ENCODE measurements at regions not wholly inside any gene's neighbourhood (a gene's known extent, or its start where the extent isn't known, plus 50 kb on each side); places are given as distances from the start of the nearest gene placed in this dataset.

- H4K91ac ChIP-seq (ENCODE audit: insufficient read length, low read depth, low read length), result no peak overlapping the region
- Mint-ChIP-seq H3K27ac (peak overlapping the region; percentile 85 to 96 (median 93)), H3K27me3 (ENCODE audit: low read depth) (peaks cover 7% of the 10 kb centered on the region), H3K4me1 (peaks cover 40 to 44% of the 10 kb centered on the region in 2 experiments), H3K4me3 (peak overlapping the region in 1 of 2 experiments; percentile 58; a peak in 2 of 5 replicates), H3K9me3 (no peaks in the 10 kb centered on the region), H3K36me3 (ENCODE audit: insufficient read depth in 1 of 3, low read depth in 3 of 3) (no peaks in the 10 kb centered on the region)
- H3K4me1 ChIP-seq (ENCODE audit: insufficient read depth, low read length), result peaks cover 3% of the 10 kb centered on the region; the same call in 1 of the 2 replicates
- H3K23me2 ChIP-seq (ENCODE audit: insufficient read length, low read depth, low read length, poor library complexity, severe bottlenecking), result no peaks in the 10 kb centered on the region
- H3K4me2 ChIP-seq (ENCODE audit: insufficient read depth, insufficient read length, low read length), result no peak overlapping the region
- H3K56ac ChIP-seq (ENCODE audit: insufficient read length, low read depth, low read length), result no peak overlapping the region
- H2BK15ac ChIP-seq (ENCODE audit: low read depth, low read length), result no peak overlapping the region
- H3K14ac ChIP-seq (ENCODE audit: insufficient read depth, low read length), result 0 out of 2 replicates have a peak overlapping the region, but pooled peaks have one; percentile 18
- WGBS (ENCODE audit: extremely low coverage, insufficient read length, low lambda C conversion rate), result no CpG with 5 or more reads among the region's 14 CpGs
- H3K27me3 ChIP-seq (ENCODE audit: insufficient read depth, low read length), result no peaks in the 10 kb centered on the region
- H3K18ac ChIP-seq (ENCODE audit: insufficient read length, low read depth, low read length), result no peak overlapping the region
- no peak overlapping the region for H2BK120ac ChIP-seq (ENCODE audit: low read depth, low read length, poor library complexity, severe bottlenecking)
- no peak overlapping the region for H2BK20ac ChIP-seq (ENCODE audit: low read depth, low read length, poor library complexity, severe bottlenecking)
- no peaks in the 10 kb centered on the region for H3K79me2 ChIP-seq (ENCODE audit: insufficient read depth, low read length)
- no peaks in the 10 kb centered on the region for H4K20me1 ChIP-seq (ENCODE audit: control insufficient read depth, insufficient read depth, insufficient read length)
- no peak overlapping the region for H3K9ac ChIP-seq (ENCODE audit: extremely low read depth, insufficient read length, low read length)
- no peaks in the 10 kb centered on the region for H3K9me3 ChIP-seq (ENCODE audit: control insufficient read depth, low read depth, low read length)
- H4K8ac ChIP-seq (replicated peaks; ENCODE audit: insufficient read length, low read depth, low read length), result no peak overlapping the region
- H4K5ac ChIP-seq (ENCODE audit: insufficient read length, low read depth, low read length), result no peak overlapping the region
- peak; percentile 62 for DNase-seq
- H3K23ac ChIP-seq (ENCODE audit: insufficient read length, low read depth, low read length), result no peak overlapping the region
- H2BK5ac ChIP-seq (ENCODE audit: insufficient read length, low read length), result no peak overlapping the region
- no peaks in the 10 kb centered on the region for H3K79me1 ChIP-seq (ENCODE audit: insufficient read depth, low read depth, low read length, poor library complexity, severe bottlenecking)
- no peak for TF ChIP-seq CTCF (conservative IDR thresholded peaks at IDR 0.05)
- H2AK5ac ChIP-seq (ENCODE audit: insufficient read length, low read length), result no peak overlapping the region
- no peak overlapping the region for H3K4ac ChIP-seq (ENCODE audit: low read depth, low read length)
- H3T11ph ChIP-seq (ENCODE audit: low read length), result no peak overlapping the region
- no peak overlapping the region for H3K27ac ChIP-seq (ENCODE audit: insufficient read length, low read depth, low read length)
- H2AFZ ChIP-seq (ENCODE audit: low read length), result no peak overlapping the region
- H2BK12ac ChIP-seq (ENCODE audit: insufficient read length, low read depth, low read length), result no peak overlapping the region
Observed at GRCh38 chr1:234957330-234958065, 171.1 kb downstream of the TOMM20 start.

All from H9 (cell line).